Loucy (cell line): ENCODE measurements at regions not wholly inside any gene's neighbourhood (a gene's known extent, or its start where the extent isn't known, plus 50 kb on each side); places are given as distances from the start of the nearest gene placed in this dataset.

Experiments
- CTCF ChIP-seq: fragments of 200-600 bp; sonication (generic); conservative IDR thresholded peaks from 2 replicates; pipeline ENCODE4 v1.5.1; 2014; ENCODE audit warnings: mild to moderate bottlenecking, antibody characterized with exemption, low read length
- EZH2phosphoT487 ChIP-seq: fragments of 200-600 bp; IDR thresholded peaks from 2 replicates; pipeline ENCODE4 v1.6.1; 2018; ENCODE audit warnings: antibody characterized with exemption, mild to moderate bottlenecking, moderate library complexity, borderline replicate concordance

DNA sequence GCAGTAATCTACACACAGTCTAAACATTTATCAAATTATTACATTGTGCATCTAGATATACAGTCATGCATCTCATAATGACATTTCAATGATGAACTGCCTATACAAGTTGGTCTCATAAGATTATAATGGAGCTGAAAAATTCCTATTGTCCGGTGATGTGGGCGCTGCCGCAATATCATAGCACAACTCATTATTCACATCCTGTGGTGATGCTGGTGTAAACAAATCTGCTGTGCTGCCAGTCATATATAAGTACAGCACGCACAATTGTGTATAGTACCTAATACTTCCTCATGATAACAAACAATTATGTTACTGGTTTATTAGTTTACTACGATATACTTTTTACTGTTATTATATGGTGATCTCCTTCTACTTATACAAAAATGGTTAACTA is 768.8 kb upstream of the NOVA1 start:
- no peak for TF ChIP-seq CTCF
- TF ChIP-seq EZH2phosphoT487 = no peak
